ENCODE measurements at regions not wholly inside any gene's neighbourhood (a gene's known extent, or its start where the extent isn't known, plus 50 kb on each side); places are given as distances from the start of the nearest gene placed in this dataset.

DNA sequence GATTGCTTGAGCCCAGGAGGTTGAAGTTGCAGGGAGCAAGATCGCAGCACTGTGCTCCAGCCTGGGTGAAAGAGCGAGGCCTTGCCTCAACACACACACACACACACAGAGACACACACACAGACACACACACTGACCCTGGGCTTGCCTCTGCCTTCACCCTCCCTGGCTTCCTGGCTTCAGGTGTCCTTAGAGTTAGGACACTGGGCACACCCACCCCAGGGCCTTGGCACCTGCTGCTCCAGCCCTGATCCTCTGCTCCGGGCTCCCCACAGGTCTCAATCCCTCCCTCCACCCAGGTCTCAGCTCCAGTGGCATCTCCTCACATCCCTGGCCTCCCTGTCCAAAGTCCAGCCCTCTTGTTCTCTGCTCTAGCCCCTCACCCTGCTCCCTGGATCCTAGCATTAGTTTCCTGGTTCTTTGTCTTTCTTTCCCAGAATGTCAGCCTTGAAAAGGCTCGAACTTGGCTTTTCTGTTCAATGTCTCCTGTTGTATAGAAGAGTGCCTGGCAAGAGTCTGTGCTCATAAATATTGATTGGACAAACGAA is 212.9 kb downstream of the C9orf50 start:
- no peak for TF ChIP-seq POLR2A (IDR thresholded peaks at IDR 0.05; ENCODE audit: low read depth, low read length)
- TF ChIP-seq, protein P1, sequence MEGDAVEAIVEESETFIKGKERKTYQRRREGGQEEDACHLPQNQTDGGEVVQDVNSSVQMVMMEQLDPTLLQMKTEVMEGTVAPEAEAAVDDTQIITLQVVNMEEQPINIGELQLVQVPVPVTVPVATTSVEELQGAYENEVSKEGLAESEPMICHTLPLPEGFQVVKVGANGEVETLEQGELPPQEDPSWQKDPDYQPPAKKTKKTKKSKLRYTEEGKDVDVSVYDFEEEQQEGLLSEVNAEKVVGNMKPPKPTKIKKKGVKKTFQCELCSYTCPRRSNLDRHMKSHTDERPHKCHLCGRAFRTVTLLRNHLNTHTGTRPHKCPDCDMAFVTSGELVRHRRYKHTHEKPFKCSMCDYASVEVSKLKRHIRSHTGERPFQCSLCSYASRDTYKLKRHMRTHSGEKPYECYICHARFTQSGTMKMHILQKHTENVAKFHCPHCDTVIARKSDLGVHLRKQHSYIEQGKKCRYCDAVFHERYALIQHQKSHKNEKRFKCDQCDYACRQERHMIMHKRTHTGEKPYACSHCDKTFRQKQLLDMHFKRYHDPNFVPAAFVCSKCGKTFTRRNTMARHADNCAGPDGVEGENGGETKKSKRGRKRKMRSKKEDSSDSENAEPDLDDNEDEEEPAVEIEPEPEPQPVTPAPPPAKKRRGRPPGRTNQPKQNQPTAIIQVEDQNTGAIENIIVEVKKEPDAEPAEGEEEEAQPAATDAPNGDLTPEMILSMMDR (IDR thresholded peaks at IDR 0.05; ENCODE audit: extremely low read depth in 1 of 2, insufficient read depth in 1 of 2, low read depth in 1 of 2, low read length in 2 of 2): no peak
- TF ChIP-seq GATA2 (IDR thresholded peaks at IDR 0.05; ENCODE audit: insufficient read depth, insufficient read length, low read depth, low read length): no peak
- TF ChIP-seq FOS (IDR thresholded peaks at IDR 0.05; ENCODE audit: borderline replicate concordance, insufficient read depth, low read length): no peak
- TF ChIP-seq POLR2AphosphoS5 (IDR thresholded peaks at IDR 0.05; ENCODE audit: insufficient read depth, low read depth, low read length): no peak
- TF ChIP-seq, protein P2, sequence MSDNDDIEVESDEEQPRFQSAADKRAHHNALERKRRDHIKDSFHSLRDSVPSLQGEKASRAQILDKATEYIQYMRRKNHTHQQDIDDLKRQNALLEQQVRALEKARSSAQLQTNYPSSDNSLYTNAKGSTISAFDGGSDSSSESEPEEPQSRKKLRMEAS (IDR thresholded peaks at IDR 0.05; ENCODE audit: insufficient read depth, insufficient read length): no peak
- TF ChIP-seq EZH2 (IDR thresholded peaks at IDR 0.05; ENCODE audit: borderline replicate concordance, low read depth, low read length, severe bottlenecking): no peak

All from endothelial cell of umbilical vein (primary cell).